NCI-H1105 treated with DMSO at 0.1 percent for 48 hours (cell line): ENCODE measurements at regions not wholly inside any gene's neighbourhood (a gene's known extent, or its start where the extent isn't known, plus 50 kb on each side); places are given as distances from the start of the nearest gene placed in this dataset.
"Not testable (repeated sequence)": the region's sequence is repeated elsewhere in the genome, so short reads cannot be mapped to it uniquely, and the experiment has no call there.

ENCODE experiments used
- DNase-seq: peaks from one replicate; lab custom pipeline; 2025; lab: John Stamatoyannopoulos, UW

GRCh38 chr1:222948079-222948478 is 133.2 kb downstream of the DISP1 start:
- DNase-seq, result no peak

DNA sequence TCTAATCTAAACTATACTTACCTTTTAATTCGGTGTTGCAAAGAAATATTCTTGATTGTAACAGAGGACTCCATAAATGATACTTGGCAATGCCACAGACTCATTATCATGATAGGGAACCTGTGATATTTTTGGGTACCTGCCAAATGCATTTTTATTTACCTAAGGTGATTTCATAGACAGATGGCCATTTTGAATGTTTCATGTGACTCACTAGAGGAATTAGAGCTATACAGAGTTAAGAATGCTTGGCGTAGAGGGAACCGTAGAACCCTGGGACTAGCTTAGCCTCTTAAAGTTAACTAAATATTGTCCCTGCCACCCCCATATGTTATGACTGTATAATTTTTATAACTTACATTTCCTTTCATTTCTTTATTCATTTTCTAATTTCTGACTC is 136.1 kb downstream of the DISP1 start:
- DNase-seq, result peak; percentile 98

GRCh38 chr1:222953585-222953984 is 138.7 kb downstream of the DISP1 start:
- no peak for DNase-seq

- DNase-seq, result no peak
Measured at GRCh38 chr1:222955964-222956363, 141.1 kb downstream of the DISP1 start.

GRCh38 chr1:222956601-222957000 is 141.8 kb downstream of the DISP1 start:
- DNase-seq, result no peak

GRCh38 chr1:222967466-222968240 is 152.8 kb downstream of the DISP1 start:
- no peak for DNase-seq

- no peak for DNase-seq
Measured at GRCh38 chr1:222970040-222970439, 155.2 kb downstream of the DISP1 start.

GRCh38 chr1:222970711-222971110 is 155.9 kb downstream of the DISP1 start:
- no peak for DNase-seq

GRCh38 chr1:222971146-222971545 is 156.3 kb downstream of the DISP1 start:
- no peak for DNase-seq

DNA sequence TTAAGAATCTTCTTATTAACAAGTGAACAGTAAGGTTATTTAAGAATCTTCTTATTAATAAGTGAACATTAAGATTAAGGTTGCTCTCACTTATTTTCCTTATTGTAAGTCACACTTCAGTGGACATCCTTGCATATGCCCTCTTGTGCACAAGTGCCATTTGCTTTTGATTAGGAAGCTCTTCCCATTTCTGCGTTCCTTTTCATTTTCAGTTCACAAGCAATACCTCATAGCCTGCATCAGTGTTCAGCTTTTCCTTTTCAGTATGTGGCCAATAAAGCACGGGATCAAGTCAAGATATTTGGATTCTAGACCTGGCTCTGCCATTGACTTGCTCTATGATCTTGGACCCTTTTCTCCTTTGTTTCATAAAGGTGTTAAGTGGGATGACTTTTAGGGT is 158.7 kb downstream of the DISP1 start:
- DNase-seq, result no peak

GRCh38 chr1:222974496-222974895 is 159.7 kb downstream of the DISP1 start:
- DNase-seq, result no peak

GRCh38 chr1:222975472-222976122 is 160.8 kb downstream of the DISP1 start:
- no peak for DNase-seq

- DNase-seq, result no peak
Measured at GRCh38 chr1:222976453-222976852, 161.6 kb downstream of the DISP1 start.

DNA sequence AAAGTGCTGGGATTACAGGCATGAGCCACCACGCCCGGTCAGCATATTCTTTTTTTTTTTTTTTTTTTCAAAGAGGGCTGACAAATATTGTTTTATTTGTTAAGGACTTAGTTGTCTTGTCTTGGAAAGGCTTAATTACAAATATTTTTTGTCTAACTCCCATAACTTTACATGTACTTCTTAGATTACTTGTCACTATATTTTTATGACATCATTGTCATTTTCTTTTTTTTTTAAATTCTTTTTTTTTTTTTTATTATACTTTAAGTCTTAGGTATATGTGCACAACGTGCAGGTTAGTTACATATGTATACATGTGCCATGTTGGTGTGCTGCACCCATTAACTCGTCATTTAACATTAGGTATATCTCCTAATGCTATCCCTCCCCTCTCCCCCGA is 162.5 kb downstream of the DISP1 start:
- not testable (repeated sequence) for DNase-seq

- DNase-seq, result no peak
Measured at GRCh38 chr1:222979561-222979960, 163.5 kb downstream of the TLR5 start.

DNA sequence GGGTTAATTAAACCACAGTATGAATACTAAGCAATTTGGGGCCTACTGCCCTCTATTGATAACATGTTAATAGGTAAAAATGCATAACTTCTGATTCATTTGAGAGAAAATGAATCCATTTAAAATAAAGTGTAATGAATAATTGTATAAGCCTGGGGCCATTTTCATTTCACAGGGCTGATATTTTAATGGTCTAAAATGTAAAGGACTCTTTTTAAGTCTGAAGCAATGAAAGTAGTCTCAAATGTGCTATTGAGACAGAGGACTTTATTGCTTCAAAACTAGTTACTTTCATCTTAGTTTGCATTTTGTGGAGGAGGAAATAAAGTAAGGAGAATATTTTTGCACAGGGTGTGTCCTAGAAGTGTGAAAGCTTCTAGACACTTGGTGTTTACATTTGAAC is 155.4 kb downstream of the TLR5 start:
- DNase-seq, result no peak

DNA sequence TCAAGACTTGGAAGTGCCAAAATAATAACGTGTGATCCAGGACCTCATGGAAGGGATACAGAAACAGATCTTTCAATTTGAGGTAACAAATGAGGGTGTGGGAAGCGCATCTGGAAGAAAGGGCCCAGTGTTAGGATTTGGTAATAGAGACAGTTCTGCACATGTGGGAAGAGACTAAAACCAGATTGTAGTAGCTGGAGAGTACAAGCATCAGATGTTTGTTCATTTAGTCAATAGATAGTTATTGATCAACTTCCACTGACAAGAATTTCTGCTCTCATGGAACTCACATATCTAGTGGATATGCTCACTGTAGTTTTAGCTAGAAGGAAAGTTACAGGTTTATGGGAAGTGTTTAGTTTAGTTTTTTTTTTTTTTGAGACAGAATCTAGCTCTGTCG is 153.6 kb downstream of the TLR5 start:
- DNase-seq, result no peak

DNA sequence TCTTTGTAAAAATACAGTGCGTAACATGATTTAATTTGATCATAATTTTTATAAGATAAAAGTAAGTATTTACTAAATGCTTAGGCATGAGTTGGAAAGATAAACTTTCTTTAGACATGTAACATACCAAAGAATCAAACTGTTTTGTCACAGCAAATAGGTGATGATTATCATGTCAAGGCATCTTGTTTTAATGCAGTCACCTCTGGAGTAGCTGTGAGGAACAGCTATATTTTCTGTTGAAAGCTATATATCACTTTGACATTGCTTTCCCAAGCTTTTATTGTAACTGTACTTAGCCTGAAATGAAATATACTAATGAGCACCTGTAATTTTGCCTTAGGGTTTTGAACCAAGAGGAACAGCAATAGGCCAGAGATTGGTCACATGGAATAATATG is 151.9 kb downstream of the TLR5 start:
- DNase-seq, result no peak

DNA sequence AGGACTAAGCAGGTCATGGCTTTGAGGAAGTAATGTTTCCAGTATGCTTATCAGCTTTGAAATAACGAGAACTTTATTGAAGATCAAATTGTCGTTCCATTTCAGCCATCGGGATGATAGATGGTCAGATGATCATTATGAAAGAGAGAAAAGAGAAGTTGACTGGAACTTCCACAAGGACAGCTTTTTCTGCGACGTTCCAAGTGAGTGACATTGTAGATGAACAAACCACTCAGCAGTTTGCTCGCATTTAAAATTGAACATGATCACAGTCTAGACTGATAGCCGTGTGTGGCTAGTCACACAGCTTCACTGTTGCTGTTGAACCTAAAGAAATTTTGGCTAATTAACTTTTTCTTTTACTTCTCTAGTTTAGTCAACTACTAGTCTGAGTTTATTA is 151.1 kb downstream of the TLR5 start:
- DNase-seq, result no peak

- DNase-seq, result no peak
Measured at GRCh38 chr1:222994511-222995235, 148.4 kb downstream of the TLR5 start.

DNA sequence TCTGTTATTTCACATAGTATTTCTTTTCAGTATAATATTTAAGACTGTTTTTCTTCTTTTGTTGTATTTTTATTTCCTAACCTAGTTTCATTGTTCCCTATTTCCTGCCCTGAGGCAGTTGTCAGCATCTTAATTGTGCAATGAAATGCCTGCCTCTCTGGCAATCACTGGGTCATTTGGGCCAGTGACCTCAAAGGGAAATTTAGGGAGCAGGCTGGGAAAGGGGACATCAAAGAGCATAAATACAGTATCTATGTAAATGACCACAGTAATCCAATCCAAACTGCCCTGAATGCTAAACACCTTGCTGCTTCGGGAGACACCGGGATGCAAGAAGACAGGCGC is 147.8 kb downstream of the TLR5 start:
- DNase-seq, result no peak

DNA sequence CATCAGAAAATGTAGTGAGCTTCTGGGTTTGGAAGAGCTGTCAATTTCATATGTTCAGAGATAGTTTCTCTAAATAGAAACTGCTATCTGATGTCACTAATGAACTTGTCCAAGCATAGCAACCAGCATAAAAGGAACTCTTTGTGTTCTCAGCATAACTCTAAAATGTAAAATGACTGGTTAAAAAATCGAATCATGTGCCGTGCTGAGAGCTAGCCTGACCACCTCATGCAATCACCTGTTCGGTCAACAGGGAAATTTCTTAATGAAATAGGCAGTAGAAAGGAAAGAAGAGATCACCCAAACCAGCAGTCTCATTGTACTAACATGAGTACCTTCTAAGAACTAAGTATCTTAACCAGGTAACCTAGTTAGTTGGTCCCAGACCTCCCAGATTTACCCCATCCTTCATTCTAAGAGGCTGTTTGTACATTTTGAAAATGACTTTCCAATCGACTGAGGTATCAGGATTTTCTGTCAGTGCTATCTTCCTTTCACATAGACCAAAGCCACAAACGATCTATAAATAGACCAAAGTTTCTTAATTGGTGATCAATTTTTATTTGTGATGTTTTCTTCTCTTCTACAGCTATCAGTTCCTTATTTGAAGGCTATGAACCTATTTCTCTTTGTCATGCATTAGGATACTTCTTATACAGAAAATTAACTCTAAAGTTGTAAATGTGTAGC is 147.3 kb downstream of the TLR5 start:
- DNase-seq, result no peak
